GM18520 (cell line): ENCODE measurements at regions not wholly inside any gene's neighbourhood (a gene's known extent, or its start where the extent isn't known, plus 50 kb on each side); places are given as distances from the start of the nearest gene placed in this dataset.

Experiments used
- ATAC-seq: cut with Tn5 transposase; IDR thresholded peaks from one replicate; pipeline ENCODE4 v1.9.1; 2021; ENCODE audit not compliant: unreplicated experiment

DNA sequence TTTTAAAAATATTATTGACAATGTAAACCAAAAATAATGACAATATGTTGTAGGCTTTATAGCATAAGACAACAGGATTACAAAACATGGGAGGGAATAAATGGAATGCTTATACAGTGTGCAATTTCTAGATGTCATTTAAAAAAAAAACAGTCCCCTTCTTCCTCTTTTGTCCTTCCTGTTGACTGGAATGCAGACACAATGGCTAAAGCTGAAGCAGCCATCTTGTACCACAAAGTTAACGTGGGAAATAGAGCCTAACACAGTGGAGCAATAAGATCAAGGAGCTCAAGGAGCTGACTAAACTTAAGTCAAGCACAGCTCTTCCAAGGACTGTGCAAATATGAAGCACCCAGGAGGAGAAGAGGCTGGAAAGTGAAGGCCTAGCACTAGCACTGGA is 208.1 kb downstream of the ARHGAP12 start:
- no peak for ATAC-seq

- no peak for ATAC-seq
These were observed 219.2 kb downstream of the ARHGAP12 start for GRCh38 chr10:31709476-31709875.

GRCh38 chr10:31709028-31709427 is 219.6 kb downstream of the ARHGAP12 start:
- ATAC-seq: no peak

GRCh38 chr10:31708474-31708873 is 220.2 kb downstream of the ARHGAP12 start:
- no peak for ATAC-seq

GRCh38 chr10:31708046-31708445 is 220.6 kb downstream of the ARHGAP12 start:
- no peak for ATAC-seq

DNA sequence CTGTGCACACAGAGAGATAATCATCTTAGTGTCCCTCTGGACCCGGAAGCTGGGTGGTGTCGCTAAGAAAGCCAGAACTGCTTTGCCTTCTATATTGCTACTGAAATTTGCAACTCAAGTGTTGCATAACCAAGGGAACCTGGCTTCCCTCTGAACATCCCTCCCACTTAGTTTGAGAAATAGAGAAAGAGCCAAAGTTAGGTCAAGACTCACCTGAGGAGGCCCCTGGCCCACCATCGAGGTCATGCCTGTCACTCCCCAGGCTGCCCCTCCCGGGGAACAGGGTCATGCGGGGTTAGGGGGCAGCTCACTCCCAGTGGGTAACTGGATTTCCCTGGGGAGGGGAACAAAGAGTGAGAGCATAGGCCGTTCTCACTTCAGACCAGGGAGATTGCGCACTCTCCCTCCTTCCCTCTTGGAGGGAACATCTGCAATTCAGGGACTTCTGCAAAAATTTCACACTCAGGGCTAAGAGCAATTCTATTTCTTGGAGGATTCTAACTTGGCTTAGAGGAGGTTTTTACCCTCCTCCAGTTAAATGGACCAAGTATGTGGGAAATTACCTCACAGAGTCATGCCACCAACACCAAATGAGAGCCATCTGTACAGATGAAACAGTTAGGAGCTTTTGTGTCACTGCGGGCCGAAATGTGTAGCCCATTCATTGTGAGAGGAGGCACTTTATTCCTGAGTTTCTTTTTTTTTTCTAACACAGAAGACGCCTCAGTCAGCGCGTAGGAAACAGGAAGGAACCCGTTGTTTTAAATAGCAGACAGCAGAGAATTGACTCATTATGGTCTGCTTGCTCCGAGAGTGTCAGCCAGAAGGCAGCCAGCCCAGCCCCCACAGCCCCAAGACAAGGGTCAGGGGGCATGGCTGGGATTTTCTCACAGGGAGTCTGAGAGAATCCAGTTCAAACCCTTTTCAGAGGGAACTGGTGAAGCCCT is 221.3 kb downstream of the ARHGAP12 start:
- peak; percentile 87 for ATAC-seq

DNA sequence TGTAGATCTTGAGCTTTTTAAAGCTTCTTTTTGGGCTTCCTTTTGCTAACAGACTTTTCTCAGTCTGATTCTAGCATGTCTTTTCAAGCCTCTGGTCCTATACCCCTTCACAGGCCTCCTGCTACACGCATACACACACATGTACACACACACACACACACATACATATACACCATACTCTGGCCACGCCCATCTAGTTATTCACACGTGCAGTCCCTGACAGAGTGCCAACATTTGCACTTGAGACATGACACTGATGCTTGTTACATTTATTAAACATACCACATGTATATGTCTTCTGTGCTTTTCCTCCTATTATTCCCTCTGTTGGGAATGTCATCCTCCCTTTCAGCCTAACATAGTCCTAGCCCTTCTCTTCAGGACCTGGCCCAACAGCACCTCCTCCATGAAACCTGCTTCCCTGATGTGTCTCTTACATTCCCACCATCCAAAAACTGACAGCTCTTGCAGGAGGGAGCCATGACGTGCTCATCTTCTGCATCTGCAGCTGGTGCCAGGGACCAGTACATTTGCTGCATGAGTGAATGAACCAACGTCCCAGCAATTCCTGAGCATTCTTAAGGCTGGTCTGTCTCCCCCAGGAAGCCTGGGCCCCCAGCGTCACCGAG is 222.1 kb downstream of the ARHGAP12 start:
- no peak for ATAC-seq

- no peak for ATAC-seq
These were observed 223.5 kb downstream of the ARHGAP12 start for GRCh38 chr10:31705136-31705535.

DNA sequence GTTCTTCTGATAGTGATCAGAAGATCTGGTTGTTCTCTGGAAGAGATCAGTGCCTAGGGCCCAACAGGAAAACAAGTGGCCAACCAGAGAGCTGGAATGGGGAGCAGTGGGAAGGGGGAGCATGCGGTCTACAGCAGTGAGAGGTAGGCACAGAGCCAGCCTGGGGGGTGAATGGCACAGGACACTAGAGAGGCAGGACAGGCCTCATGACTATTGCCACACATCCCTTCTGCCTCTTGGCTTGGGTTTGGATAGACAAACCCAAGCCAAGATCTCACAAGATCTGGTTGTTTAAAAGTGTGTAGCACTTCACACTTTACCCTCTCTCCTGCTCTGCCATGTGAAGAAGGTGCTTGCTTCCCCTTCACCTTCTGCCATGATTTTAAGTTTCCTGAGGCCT is 224.4 kb downstream of the ARHGAP12 start:
- ATAC-seq: no peak

DNA sequence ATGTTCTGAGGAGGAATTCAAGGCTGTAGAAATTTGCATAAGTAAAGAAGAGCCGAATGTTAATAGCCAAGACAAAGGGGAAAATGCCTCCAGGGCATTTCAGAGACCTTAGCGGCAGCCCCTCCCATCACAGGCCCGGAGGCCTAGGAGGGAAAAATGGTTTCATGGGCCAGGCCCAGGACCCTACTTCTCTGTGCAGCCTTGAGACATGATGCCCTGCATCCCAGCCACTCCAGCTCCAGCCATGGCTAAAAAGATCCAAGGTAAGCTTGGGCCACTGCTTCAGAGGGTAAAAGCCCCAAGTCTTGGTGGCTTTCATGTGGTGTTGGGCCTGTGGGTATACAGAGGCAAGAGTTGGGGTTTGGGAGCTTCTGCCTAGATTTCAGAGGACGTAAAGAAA is 225.7 kb downstream of the ARHGAP12 start:
- ATAC-seq: no peak

DNA sequence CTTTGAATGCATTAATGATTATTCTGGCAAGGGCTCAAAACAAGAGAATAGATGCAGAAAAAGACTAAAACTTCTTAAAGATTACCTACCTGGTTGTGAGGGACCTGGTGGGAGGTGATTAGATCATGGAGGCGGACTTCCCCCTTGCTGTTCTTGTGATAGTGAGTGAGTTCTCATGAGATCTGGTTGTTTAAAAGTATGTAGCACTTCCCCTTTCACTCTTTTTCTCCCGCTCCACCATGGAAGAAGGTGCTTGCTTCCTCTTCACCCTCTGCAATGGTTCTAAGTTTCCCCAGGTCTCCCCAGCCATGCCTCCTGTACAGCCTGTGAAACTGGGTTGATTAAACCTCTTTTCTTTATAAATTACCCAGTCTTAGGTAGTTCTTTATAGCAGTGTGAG is 226.6 kb downstream of the ARHGAP12 start:
- ATAC-seq: no peak

DNA sequence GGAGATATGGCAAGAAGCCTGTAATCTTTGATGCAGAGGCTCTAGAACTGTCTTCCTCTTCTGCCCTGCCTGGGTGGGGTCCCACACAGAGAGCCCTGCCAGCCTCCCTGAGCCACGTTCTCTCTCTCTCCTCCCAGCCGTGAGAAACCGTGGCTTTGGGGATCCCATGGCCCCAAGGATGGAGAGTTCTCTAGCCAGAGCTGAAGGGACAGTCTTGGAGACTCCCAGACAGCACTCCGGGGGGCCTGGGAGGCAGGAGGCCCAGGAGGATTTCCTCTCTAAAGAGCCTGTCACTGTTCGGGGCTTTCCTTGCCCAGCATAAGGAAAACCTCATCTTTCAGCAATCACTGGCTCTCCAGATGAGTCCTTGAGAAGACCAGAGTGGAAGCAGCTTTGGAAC is 227.1 kb downstream of the ARHGAP12 start:
- no peak for ATAC-seq

- ATAC-seq: no peak
These were observed 228.4 kb downstream of the ARHGAP12 start for GRCh38 chr10:31700181-31700611.

DNA sequence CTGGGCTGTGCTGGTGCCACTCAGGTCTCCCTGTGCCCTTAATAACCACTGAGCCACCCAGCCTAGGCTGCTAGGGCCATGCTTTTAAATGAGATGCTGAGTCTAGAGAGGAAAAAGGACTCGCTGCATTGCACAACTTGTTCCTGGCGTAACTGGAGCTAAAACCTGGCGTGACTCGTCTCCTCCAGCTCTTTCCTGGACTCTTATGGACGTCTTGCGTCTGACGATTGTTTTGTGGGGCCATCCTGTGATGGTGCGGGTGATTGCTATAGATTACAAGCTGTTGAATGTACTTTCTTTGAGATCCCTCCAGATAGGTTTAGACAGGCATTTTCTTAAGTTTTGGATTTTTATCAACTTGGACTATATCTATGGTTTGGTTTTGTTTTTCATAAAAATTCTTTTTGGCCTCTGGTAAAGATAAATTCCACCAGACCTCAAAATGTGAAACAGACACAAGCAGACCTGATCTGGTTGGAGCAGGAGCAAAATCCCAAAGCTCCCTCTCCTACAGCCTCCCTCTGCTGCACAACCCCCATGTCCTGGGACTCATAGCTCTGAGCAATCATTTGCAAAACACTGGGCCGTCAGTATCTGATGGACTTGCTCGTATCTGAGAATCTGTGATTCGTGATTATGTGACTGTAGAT is 230.3 kb downstream of the ARHGAP12 start:
- no peak for ATAC-seq

DNA sequence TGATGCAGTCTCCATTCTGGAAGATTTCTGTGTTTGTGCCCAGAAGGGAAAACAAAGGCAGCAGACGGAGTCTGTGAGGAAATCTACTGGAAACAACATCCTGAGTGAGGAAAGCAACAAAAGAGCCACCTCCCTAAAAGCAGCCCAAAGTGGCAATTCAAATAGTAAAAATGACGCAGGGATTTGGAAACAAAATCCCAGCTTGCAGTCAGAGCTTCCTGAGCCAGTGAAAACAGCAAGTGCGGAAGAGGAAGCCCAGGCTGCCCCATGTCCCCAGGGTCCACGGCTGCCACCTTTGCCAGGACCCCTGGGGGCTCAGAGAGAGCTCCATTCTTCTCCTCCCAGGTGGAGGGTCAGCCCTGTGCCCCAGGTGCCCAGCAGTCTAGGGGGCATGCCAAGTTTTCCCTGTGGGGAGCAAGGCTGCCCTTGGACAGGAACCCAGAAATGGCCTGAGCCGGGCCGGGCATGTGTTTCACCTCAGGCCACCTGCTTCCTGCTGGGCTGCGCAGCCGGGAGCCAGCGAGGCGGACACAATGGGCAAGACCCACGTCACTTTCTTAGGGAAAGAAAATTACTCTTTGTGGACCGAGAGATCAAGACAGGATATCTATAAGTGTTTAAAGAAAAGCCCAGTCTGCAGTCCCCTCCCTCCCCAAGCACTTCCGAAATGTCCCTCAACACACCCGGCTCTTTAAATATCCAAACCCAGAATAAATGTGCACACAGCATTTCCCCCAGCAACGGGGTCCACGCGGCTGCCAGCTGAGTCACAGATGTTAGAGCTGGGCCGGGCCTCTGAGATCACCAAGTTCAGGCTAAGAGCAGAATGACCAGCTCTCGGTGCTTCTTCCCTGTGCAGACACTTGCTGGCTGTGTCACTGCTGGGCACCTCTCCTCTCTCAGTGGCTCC is 231.1 kb downstream of the ARHGAP12 start:
- ATAC-seq: no peak

DNA sequence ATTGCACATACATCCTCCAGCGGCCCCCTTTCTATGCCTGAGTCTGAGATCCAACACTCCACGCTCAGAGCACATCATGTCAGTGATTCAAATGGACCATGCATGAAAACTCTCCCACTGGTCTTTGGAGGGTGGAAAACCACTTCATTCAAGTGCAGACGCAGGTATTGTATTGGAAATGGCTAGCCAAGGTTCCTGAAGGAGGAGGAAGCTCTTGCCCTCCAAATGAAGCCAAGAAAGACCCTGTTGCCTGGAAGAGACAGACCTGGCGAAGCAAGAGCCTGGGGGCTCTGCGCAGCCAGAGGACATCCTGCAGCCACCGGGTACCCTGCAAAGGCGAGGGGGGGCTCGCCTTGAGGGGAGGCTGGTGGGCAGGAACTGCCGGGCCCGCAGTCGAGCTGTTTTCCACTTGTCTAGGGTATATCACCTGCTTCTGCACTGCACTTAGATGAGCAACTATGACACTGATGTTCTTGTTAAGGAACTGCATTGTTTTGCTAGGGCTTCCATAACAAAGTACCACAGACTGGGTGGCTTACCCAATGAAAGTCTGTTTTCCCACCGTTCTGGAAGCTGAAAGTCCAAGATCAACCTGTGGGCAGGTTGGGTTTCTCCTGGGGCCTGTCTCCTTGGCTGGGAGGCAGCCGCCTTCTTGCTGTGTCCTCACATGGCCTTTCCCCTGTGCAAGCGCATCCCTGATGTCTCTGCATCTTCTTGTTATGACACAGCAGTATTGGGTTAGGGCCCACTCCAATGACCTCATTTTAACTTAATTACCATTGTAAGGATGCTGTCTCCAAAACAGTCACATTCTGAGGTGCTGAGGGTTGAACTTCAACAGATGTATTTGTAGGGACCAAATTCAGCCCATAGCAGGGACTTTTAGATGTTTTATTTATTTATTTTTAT is 233.4 kb downstream of the ARHGAP12 start:
- no peak for ATAC-seq

GRCh38 chr10:31694126-31694685 is 234.4 kb downstream of the ARHGAP12 start:
- ATAC-seq: no peak

DNA sequence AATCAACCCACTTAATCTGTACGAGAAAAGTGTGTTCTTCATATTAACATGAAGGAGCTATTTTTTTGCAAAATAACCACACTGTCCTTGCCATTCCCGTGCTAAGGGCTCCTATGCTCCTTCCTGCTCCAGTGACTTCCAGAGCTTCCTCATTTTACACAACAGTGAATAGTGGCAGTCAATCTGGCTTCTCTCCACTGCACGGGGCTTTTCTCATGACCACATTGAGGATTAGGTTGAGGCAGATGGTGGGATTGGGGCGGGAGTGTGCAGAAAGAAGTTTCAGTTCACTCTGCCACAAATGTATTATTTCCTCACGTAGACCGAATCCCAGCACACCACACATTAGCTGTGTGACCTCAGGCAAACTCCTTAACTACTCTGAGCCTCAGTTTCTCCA is 235.1 kb downstream of the ARHGAP12 start:
- no peak for ATAC-seq

- no peak for ATAC-seq
These were observed 239.4 kb downstream of the ARHGAP12 start for GRCh38 chr10:31689233-31689632.
